Adrenal gland (tissue), 9 donors: ENCODE measurements at regions not wholly inside any gene's neighbourhood (a gene's known extent, or its start where the extent isn't known, plus 50 kb on each side); places are given as distances from the start of the nearest gene placed in this dataset.

Experiments used
- DNase-seq, 7 donors: peaks; one replicate each; pipeline ENCODE4 v3.0.0-alpha.2; 2019 to 2020
- H3K27ac ChIP-seq, 5 donors: fragments of 200-600 bp; sonication (generic) in 4 of 5; 1 replicate in 3 of 5; 2 replicates in 2 of 5; pipeline versions ENCODE4 v1.5.1 to v1.8.0; 2016 to 2020; ENCODE audit warnings: mild to moderate bottlenecking in 1 of 5
- H3K27me3 ChIP-seq: fragments of 200-600 bp; 2 replicates; pipeline ENCODE4 v1.8.0; 2021
- H3K36me3 ChIP-seq, 2 donors: fragments of 200-600 bp; replicated peaks in 1 of 2; 1 replicate in 1 of 2; 2 replicates in 1 of 2; pipeline versions ENCODE4 v1.5.1 to v1.8.0; 2018 to 2022
- H3K4me1 ChIP-seq, 2 donors: fragments of 200-600 bp; replicated peaks in 1 of 2; 1 replicate in 1 of 2; 2 replicates in 1 of 2; pipeline versions ENCODE4 v1.5.1 to v1.8.0; 2018 to 2021
- H3K4me3 ChIP-seq, 4 donors: fragments of 200-600 bp; sonication (generic) in 3 of 4; one replicate each; pipeline ENCODE4 v1.5.1; 2016 to 2018
- H3K9me3 ChIP-seq, 3 donors: fragments of 200-600 bp; sonication (generic) in 1 of 3; replicated peaks in 1 of 3; 1 replicate in 2 of 3; 2 replicates in 1 of 3; pipeline versions ENCODE4 v1.5.1 to v1.8.0; 2016 to 2021
- CTCF ChIP-seq, 6 experiments: fragments of 450-650 bp in 4 of 6; fragments of 200-600 bp in 2 of 6; sonication (generic) in 1 of 6; IDR thresholded peaks; 1 replicate in 5 of 6; 2 replicates in 1 of 6; pipeline versions ENCODE4 v1.5.1 to v1.8.0; 2016 to 2021; ENCODE audit warnings: antibody characterized with exemption in 6 of 6, mild to moderate bottlenecking in 2 of 6, moderate library complexity in 1 of 6
- POLR2A ChIP-seq, 2 donors: fragments of 450-650 bp; IDR thresholded peaks; one replicate each; pipeline ENCODE4 v1.6.1; 2017; ENCODE audit warnings: antibody characterized with exemption in 2 of 2, mild to moderate bottlenecking in 2 of 2, moderate library complexity in 1 of 2
- WGBS, 4 donors: extraction: QIAGEN DNeasy Blood & Tissue Kit in 2 of 4; methylation state at CpG; one replicate each; pipeline versions ENCODE4 v1.1.5 to v1.1.7; 2013 to 2017; 5-methylcytosine and 5-hydroxymethylcytosine counted together
- intact Hi-C, 2 donors: fragments of 100-400 bp; cut with DNase I; formaldehyde crosslinking; loops; one replicate each; pipeline versions ENCODE4 v1.14.1 to v1.15.0; 2022 to 2023
- donor health status: healthy with polysubstance abuse.
- donor health status: Bipolar disorder and iron deficiency.
- donor health status: DM: yes; HTN: yes; CAD: no.
- donor health status: DM: no; HTN: no; CAD: no.
- donor health status: DM: no; HTN: no; CAD: no.

GRCh38 chr17:49915260-49915659 is 53.7 kb upstream of the DLX4 start:
- no peak for TF ChIP-seq CTCF (IDR thresholded peaks at IDR 0.05)
- TF ChIP-seq POLR2A (IDR thresholded peaks at IDR 0.05), result no peak
- Histone ChIP-seq H3K27me3 (peaks cover 18% of the 10 kb centered on the region), H3K4me3 (no peak overlapping the region), H3K4me1 (peaks cover 4 to 5% of the 10 kb centered on the region in 2 donors), H3K9me3 (no peaks in the 10 kb centered on the region), H3K27ac (no peak overlapping the region), H3K36me3 (no peaks in the 10 kb centered on the region)
- intact Hi-C loops, result no loop called here
- WGBS, 4 donors, result 50 to 57% (median 55%) methylated on average over 2 to 3 of the region's 3 CpGs
- no peak for DNase-seq

GRCh38 chr17:49915670-49916069 is 53.3 kb upstream of the DLX4 start:
- H3K27ac ChIP-seq, result no peak overlapping the region
- no peaks in the 10 kb centered on the region for H3K9me3 ChIP-seq
- TF ChIP-seq POLR2A (IDR thresholded peaks at IDR 0.05) (no peak), CTCF (IDR thresholded peaks at IDR 0.05) (no peak)
- no peak overlapping the region for H3K4me3 ChIP-seq
- H3K27me3 ChIP-seq, result peaks cover 14% of the 10 kb centered on the region
- WGBS, 4 donors, result 41 to 63% (median 53%) methylated on average over 2 to 10 of the region's 10 CpGs
- peaks cover 0 to under 1% of the 10 kb centered on the region in 2 donors for H3K4me1 ChIP-seq
- DNase-seq, result no peak
- intact Hi-C loops, result no loop called here
- no peaks in the 10 kb centered on the region for H3K36me3 ChIP-seq

- Histone ChIP-seq H3K36me3 (no peaks in the 10 kb centered on the region), H3K27ac (no peak overlapping the region), H3K27me3 (peaks cover under 1% of the 10 kb centered on the region), H3K4me3 (no peak overlapping the region), H3K4me1 (no peaks in the 10 kb centered on the region), H3K9me3 (no peaks in the 10 kb centered on the region)
- DNase-seq, result no peak
- WGBS, 4 donors, result 77 to 83% (median 79%) methylated on average over 13 of the region's 13 CpGs
- TF ChIP-seq CTCF (IDR thresholded peaks at IDR 0.05) (no peak), POLR2A (IDR thresholded peaks at IDR 0.05) (no peak)
- intact Hi-C loops, result no loop called here
Observed at GRCh38 chr17:49916854-49917515, 52.0 kb upstream of the DLX4 start.

GRCh38 chr17:49918591-49918990 is 50.4 kb upstream of the DLX4 start:
- Histone ChIP-seq H3K4me1 (no peaks in the 10 kb centered on the region), H3K27me3 (no peaks in the 10 kb centered on the region), H3K36me3 (no peaks in the 10 kb centered on the region), H3K27ac (no peak overlapping the region), H3K4me3 (no peak overlapping the region), H3K9me3 (no peaks in the 10 kb centered on the region)
- DNase-seq, result no peak
- 86 to 100% (median 100%) methylated on average over 1 of the region's 1 CpG; no CpG with 5 or more reads in 1 of the 4 donors for WGBS, 4 donors
- TF ChIP-seq CTCF (IDR thresholded peaks at IDR 0.05) (no peak), POLR2A (IDR thresholded peaks at IDR 0.05) (no peak)
- intact Hi-C loops, result no loop called here
